ENCODE measurements at regions not wholly inside any gene's neighbourhood (a gene's known extent, or its start where the extent isn't known, plus 50 kb on each side); places are given as distances from the start of the nearest gene placed in this dataset.

GRCh38 chr5:104659497-104659896, 1096.9 kb upstream of the NUDT12 start (continued):
- TF ChIP-seq PBX3 (IDR thresholded peaks at IDR 0.05) (no peak), FOSL2 (IDR thresholded peaks at IDR 0.05; ENCODE audit: borderline replicate concordance, low read depth) (no peak), FOXJ3 (CRISPR knock-in tag; IDR thresholded peaks at IDR 0.05) (0 out of 2 replicates have a peak, but pooled peaks have one; percentile 20), MXI1 (IDR thresholded peaks at IDR 0.05; ENCODE audit: low read depth, low read length) (no peak), GABPA (IDR thresholded peaks at IDR 0.05; ENCODE audit: low read depth) (no peak), CTCF (IDR thresholded peaks at IDR 0.05) (no peak), TCF12 (IDR thresholded peaks at IDR 0.05) (no peak)

GRCh38 chr5:104652271-104652861, 1089.8 kb upstream of the NUDT12 start:
- H3K4me1 ChIP-seq (ENCODE audit: control insufficient read depth in 1 of 2, insufficient read depth in 2 of 2, low read depth in 1 of 2, low read length in 1 of 2): no peaks in the 10 kb centered on the region
- H3K9me3 ChIP-seq: no peaks in the 10 kb centered on the region
- no peak overlapping the region for H3K27ac ChIP-seq (ENCODE audit: low read depth in 2 of 2, low read length in 1 of 2)
- WGBS (ENCODE audit: low lambda C conversion rate): 39% methylated on average over 5 of the region's 5 CpGs
- no peaks in the 10 kb centered on the region for H3K36me3 ChIP-seq (replicated peaks in 1 of 2; ENCODE audit: control insufficient read depth in 1 of 2, insufficient read depth in 2 of 2, low read length in 1 of 2)
- H3K9ac ChIP-seq: no peak overlapping the region
- POLR2A ChIA-PET: no interaction called here
- no peaks in the 10 kb centered on the region for H3K79me2 ChIP-seq (ENCODE audit: insufficient read depth)
- no peak overlapping the region; a peak in 1 of 4 replicates for H3K4me3 ChIP-seq (ENCODE audit: low read depth in 2 of 2, low read length in 1 of 2)
- H3K4me2 ChIP-seq: no peak overlapping the region
- H4K20me1 ChIP-seq (ENCODE audit: insufficient read depth): no peaks in the 10 kb centered on the region
- H3K9me2 ChIP-seq: no peaks in the 10 kb centered on the region
- no peak for TF ChIP-seq ZBTB33 (IDR thresholded peaks at IDR 0.05; ENCODE audit: borderline replicate concordance, low read depth)
- DNase-seq: no peak
- H3F3A ChIP-seq (replicated peaks; ENCODE audit: insufficient read depth): no peaks in the 10 kb centered on the region
- no peak overlapping the region for H2AFZ ChIP-seq (ENCODE audit: low read depth)
- no peaks in the 10 kb centered on the region for H3K27me3 ChIP-seq (ENCODE audit: insufficient read depth)
- CTCF ChIA-PET: no interaction called here

- Histone ChIP-seq H3K4me2 (no peak overlapping the region), H3K27me3 (ENCODE audit: insufficient read depth) (no peaks in the 10 kb centered on the region), H3F3A (replicated peaks; ENCODE audit: insufficient read depth) (no peaks in the 10 kb centered on the region), H2AFZ (ENCODE audit: low read depth) (no peak overlapping the region), H3K9me2 (no peaks in the 10 kb centered on the region), H3K4me3 (ENCODE audit: low read depth in 2 of 2, low read length in 1 of 2) (no peak overlapping the region), H3K36me3 (replicated peaks in 1 of 2; ENCODE audit: control insufficient read depth in 1 of 2, insufficient read depth in 2 of 2, low read length in 1 of 2) (no peaks in the 10 kb centered on the region), H3K4me1 (ENCODE audit: control insufficient read depth in 1 of 2, insufficient read depth in 2 of 2, low read depth in 1 of 2, low read length in 1 of 2) (no peaks in the 10 kb centered on the region; a peak in 2 of 4 replicates), H4K20me1 (ENCODE audit: insufficient read depth) (no peaks in the 10 kb centered on the region), H3K9ac (no peak overlapping the region), H3K9me3 (no peaks in the 10 kb centered on the region), H3K27ac (ENCODE audit: low read depth in 2 of 2, low read length in 1 of 2) (no peak overlapping the region), H3K79me2 (ENCODE audit: insufficient read depth) (no peaks in the 10 kb centered on the region)
- POLR2A ChIA-PET: no interaction called here
- no peak for DNase-seq
- WGBS (ENCODE audit: low lambda C conversion rate): 50% methylated on average over 3 of the region's 3 CpGs
- CTCF ChIA-PET: no interaction called here
- TF ChIP-seq REST (IDR thresholded peaks at IDR 0.05; ENCODE audit: low read depth, low read length) (no peak), CTCF (IDR thresholded peaks at IDR 0.05) (no peak), MEF2A (IDR thresholded peaks at IDR 0.05; ENCODE audit: borderline replicate concordance, low read depth) (no peak), POLR2AphosphoS5 (IDR thresholded peaks at IDR 0.05; ENCODE audit: low read depth, low read length) (no peak), MAX (IDR thresholded peaks at IDR 0.05; ENCODE audit: low read depth) (no peak)
These were observed 1087.9 kb upstream of the NUDT12 start for GRCh38 chr5:104650313-104651055.
